Liver (tissue), 3 donors: ENCODE measurements at regions not wholly inside any gene's neighbourhood (a gene's known extent, or its start where the extent isn't known, plus 50 kb on each side); places are given as distances from the start of the nearest gene placed in this dataset.

ENCODE experiments used
- EGR1 ChIP-seq, 2 donors: IDR thresholded peaks; 2 replicates each; pipeline ENCODE4 v1.6.1; 2016 to 2018; ENCODE audit warnings: antibody characterized with exemption in 2 of 2, low read depth in 2 of 2
- FOXA1 ChIP-seq: IDR thresholded peaks from 2 replicates; pipeline ENCODE4 v1.6.1; 2016; ENCODE audit warnings: antibody characterized with exemption
- GABPA ChIP-seq, 2 donors: IDR thresholded peaks in 1 of 2; conservative IDR thresholded peaks in 1 of 2; 2 replicates each; pipeline ENCODE4 v1.6.1; 2016; ENCODE audit warnings: antibody characterized with exemption in 2 of 2, mild to moderate bottlenecking in 1 of 2, moderate library complexity in 1 of 2
- HNF4A ChIP-seq, 2 donors: conservative IDR thresholded peaks; 2 replicates each; pipeline ENCODE4 v1.6.1; 2016; ENCODE audit warnings: antibody characterized with exemption in 2 of 2, mild to moderate bottlenecking in 2 of 2
- JUND ChIP-seq, 2 donors: IDR thresholded peaks; 2 replicates each; pipeline ENCODE4 v1.6.1; 2016; ENCODE audit warnings: antibody characterized with exemption in 2 of 2
- NR2F2 ChIP-seq: IDR thresholded peaks from 2 replicates; pipeline ENCODE4 v1.6.1; 2016; ENCODE audit warnings: antibody characterized with exemption
- RAD21 ChIP-seq, 2 donors: IDR thresholded peaks; 2 replicates each; pipeline ENCODE4 v1.6.1; 2016; ENCODE audit warnings: antibody characterized with exemption in 2 of 2, mild to moderate bottlenecking in 2 of 2
- RXRA ChIP-seq, 2 donors: IDR thresholded peaks; 2 replicates each; pipeline ENCODE4 v1.6.1; 2017 to 2018; ENCODE audit warnings: antibody characterized with exemption in 2 of 2, mild to moderate bottlenecking in 1 of 2
- SP1 ChIP-seq: IDR thresholded peaks from 2 replicates; pipeline ENCODE4 v1.6.1; 2018; ENCODE audit warnings: antibody characterized with exemption, mild to moderate bottlenecking
- TAF1 ChIP-seq: conservative IDR thresholded peaks from 2 replicates; pipeline ENCODE4 v1.6.1; 2016; ENCODE audit warnings: antibody characterized with exemption, mild to moderate bottlenecking
- YY1 ChIP-seq: IDR thresholded peaks from 2 replicates; pipeline ENCODE4 v1.6.1; 2016; ENCODE audit warnings: antibody characterized with exemption, mild to moderate bottlenecking
- TF ChIP-seq, protein P1 (sequence below): fragments of 150-350 bp; IDR thresholded peaks from 2 replicates; pipeline ENCODE4 v1.5.1; 2017; ENCODE audit warnings: improper control_type of control experiment, low read depth, low read length; ENCODE audit not compliant: missing input control
- TF ChIP-seq, protein P2 (sequence below): IDR thresholded peaks from 2 replicates; pipeline ENCODE4 v1.6.1; 2016; ENCODE audit warnings: antibody characterized with exemption
- TF ChIP-seq, protein P3 (sequence below): IDR thresholded peaks from 2 replicates; pipeline ENCODE4 v1.6.1; 2016; ENCODE audit warnings: antibody characterized with exemption
- donor health status: healthy.
- donor health status: healthy.

- no peak for TF ChIP-seq FOXA1
- TF ChIP-seq RAD21 (IDR thresholded peaks at IDR 0.05), result no peak
- TF ChIP-seq HNF4A (conservative IDR thresholded peaks at IDR 0.05), result no peak
- TF ChIP-seq, protein P1, sequence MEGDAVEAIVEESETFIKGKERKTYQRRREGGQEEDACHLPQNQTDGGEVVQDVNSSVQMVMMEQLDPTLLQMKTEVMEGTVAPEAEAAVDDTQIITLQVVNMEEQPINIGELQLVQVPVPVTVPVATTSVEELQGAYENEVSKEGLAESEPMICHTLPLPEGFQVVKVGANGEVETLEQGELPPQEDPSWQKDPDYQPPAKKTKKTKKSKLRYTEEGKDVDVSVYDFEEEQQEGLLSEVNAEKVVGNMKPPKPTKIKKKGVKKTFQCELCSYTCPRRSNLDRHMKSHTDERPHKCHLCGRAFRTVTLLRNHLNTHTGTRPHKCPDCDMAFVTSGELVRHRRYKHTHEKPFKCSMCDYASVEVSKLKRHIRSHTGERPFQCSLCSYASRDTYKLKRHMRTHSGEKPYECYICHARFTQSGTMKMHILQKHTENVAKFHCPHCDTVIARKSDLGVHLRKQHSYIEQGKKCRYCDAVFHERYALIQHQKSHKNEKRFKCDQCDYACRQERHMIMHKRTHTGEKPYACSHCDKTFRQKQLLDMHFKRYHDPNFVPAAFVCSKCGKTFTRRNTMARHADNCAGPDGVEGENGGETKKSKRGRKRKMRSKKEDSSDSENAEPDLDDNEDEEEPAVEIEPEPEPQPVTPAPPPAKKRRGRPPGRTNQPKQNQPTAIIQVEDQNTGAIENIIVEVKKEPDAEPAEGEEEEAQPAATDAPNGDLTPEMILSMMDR, result no peak
- TF ChIP-seq, protein P2, sequence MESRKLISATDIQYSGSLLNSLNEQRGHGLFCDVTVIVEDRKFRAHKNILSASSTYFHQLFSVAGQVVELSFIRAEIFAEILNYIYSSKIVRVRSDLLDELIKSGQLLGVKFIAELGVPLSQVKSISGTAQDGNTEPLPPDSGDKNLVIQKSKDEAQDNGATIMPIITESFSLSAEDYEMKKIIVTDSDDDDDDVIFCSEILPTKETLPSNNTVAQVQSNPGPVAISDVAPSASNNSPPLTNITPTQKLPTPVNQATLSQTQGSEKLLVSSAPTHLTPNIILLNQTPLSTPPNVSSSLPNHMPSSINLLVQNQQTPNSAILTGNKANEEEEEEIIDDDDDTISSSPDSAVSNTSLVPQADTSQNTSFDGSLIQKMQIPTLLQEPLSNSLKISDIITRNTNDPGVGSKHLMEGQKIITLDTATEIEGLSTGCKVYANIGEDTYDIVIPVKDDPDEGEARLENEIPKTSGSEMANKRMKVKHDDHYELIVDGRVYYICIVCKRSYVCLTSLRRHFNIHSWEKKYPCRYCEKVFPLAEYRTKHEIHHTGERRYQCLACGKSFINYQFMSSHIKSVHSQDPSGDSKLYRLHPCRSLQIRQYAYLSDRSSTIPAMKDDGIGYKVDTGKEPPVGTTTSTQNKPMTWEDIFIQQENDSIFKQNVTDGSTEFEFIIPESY, result no peak
- no peak for TF ChIP-seq EGR1 (IDR thresholded peaks at IDR 0.05; ENCODE audit: low read depth in 2 of 2)
- no peak for TF ChIP-seq JUND (IDR thresholded peaks at IDR 0.05)
- no peak for TF ChIP-seq TAF1
- no peak for TF ChIP-seq YY1
- TF ChIP-seq, protein P3, sequence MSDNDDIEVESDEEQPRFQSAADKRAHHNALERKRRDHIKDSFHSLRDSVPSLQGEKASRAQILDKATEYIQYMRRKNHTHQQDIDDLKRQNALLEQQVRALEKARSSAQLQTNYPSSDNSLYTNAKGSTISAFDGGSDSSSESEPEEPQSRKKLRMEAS, result no peak
- no peak for TF ChIP-seq GABPA (IDR thresholded peaks at IDR 0.05 in 1 of 2, conservative IDR thresholded peaks at IDR 0.05 in 1 of 2)
- TF ChIP-seq NR2F2, result no peak
- TF ChIP-seq SP1, result no peak
- no peak for TF ChIP-seq RXRA (IDR thresholded peaks at IDR 0.05)
These were observed 1877.9 kb upstream of the PCDH7 start for GRCh38 chr4:28842271-28842670.
